ENCODE measurements at regions not wholly inside any gene's neighbourhood (a gene's known extent, or its start where the extent isn't known, plus 50 kb on each side); places are given as distances from the start of the nearest gene placed in this dataset.

DNA sequence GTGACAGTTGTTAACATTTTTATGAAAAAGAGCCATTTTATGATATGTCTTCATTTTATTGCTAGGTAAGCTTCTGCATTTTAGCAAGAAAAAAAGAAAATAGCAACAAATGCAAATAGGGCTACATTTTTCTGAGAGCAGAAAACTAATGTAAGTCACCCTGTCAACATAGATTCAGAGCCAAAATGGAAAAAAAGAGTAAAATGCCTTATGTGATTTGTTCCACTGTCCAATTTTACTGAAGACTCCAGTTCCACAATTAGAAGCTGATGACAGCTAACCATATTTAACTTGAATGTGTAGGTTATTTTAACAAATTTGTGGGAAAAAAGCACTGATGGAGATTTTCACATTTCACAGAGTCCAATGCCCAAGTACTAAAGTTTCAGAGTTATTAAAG lies 772.3 kb downstream of the FAT4 start (continued):
- TF ChIP-seq SP1 (IDR thresholded peaks at IDR 0.05; ENCODE audit: low read depth, low read length): no peak
- no peak for TF ChIP-seq MXI1 (IDR thresholded peaks at IDR 0.05; ENCODE audit: low read depth, low read length)
- TF ChIP-seq HDAC6 (IDR thresholded peaks at IDR 0.05; ENCODE audit: unreplicated experiment): no peak
- no peak for TF ChIP-seq RAD51 (IDR thresholded peaks at IDR 0.05)
- no peak for TF ChIP-seq TCF3 (IDR thresholded peaks at IDR 0.05; ENCODE audit: borderline replicate concordance, insufficient read depth, low read depth, low read length)
- no peak for TF ChIP-seq IRF4 (IDR thresholded peaks at IDR 0.05; ENCODE audit: low read depth, low read length)
- no peak for TF ChIP-seq ZNF384 (IDR thresholded peaks at IDR 0.05; ENCODE audit: borderline replicate concordance, low read depth, low read length)
- TF ChIP-seq ATF7 (IDR thresholded peaks at IDR 0.05; ENCODE audit: low read depth): no peak

DNA sequence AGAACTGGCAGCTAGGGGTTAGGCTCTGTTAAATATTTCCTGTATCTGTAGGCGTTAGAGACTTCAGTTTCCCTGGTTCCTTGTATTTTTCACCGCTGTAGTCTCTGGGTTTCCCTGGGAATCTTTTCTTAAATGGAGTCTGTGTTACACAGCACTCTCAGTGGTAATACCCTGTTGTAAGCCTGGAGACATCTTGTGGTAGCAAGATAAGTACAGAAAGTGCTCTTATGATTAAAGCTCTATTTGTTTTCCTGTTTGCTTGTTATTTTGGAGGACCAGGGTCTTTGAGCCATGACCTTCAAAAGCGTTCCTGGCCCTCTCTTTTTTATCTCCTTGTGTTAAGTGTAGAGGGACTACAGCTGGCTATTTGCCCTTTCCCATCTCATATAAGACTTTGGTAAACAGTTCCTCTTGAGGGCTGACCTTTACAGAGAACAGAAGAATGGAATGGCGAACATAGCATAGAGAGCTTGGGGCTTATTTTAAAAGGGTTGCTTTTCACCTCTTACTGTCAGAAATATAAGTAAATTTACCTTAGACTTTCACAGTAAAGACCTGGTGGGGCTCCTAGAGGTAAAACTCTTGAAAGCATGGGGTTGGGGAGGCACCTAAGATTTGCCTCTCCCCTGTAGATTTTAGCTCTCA lies 782.5 kb downstream of the FAT4 start:
- no peak for ATAC-seq
- in situ Hi-C loops (cut with MboI): no loop called here
- no peak overlapping the region for H2AFZ ChIP-seq (ENCODE audit: control insufficient read depth, low read depth, low read length)
- CTCF ChIA-PET: interaction anchor here (0.8 to 1.6 kb wide), 3 partner anchors 9 to 784 kb away, joined by 3 to 4 read pairs (median 4); no protein-coding TSS in a partner anchor
- no TSS peak for BruUV-seq (replicated peaks)
- no peaks in the 10 kb centered on the region for H4K20me1 ChIP-seq (ENCODE audit: control insufficient read depth, insufficient read depth)
- H3K36me3 ChIP-seq (ENCODE audit: control insufficient read depth in 2 of 2, insufficient read depth in 2 of 2, low read length in 1 of 2): no peaks in the 10 kb centered on the region
- RAD21 ChIA-PET (ENCODE audit: unreplicated experiment): no interaction called here
- no peak overlapping the region for H3K4me2 ChIP-seq (ENCODE audit: control insufficient read depth, insufficient read depth)
- no peak overlapping the region for H3K4me3 ChIP-seq
- no peak for FAIRE-seq
- no peaks in the 10 kb centered on the region for H3K9me3 ChIP-seq (replicated peaks; ENCODE audit: control insufficient read depth, insufficient read depth, low read length)
- H3K27me3 ChIP-seq (replicated peaks in 1 of 2; ENCODE audit: control insufficient read depth in 2 of 2, insufficient read depth in 2 of 2, low read length in 1 of 2): no peaks in the 10 kb centered on the region
- SMC1A ChIA-PET (ENCODE audit: uncharacterized antibody, unreplicated experiment): no interaction called here
- TF ChIP-seq RUNX3 (IDR thresholded peaks at IDR 0.05; ENCODE audit: low read length) (no peak), POU2F2 (IDR thresholded peaks at IDR 0.05; ENCODE audit: borderline replicate concordance, low read depth, low read length) (no peak), ZBED1 (IDR thresholded peaks at IDR 0.05; ENCODE audit: borderline replicate concordance) (no peak), IRF5 (IDR thresholded peaks at IDR 0.05; ENCODE audit: borderline replicate concordance) (no peak), SRF (IDR thresholded peaks at IDR 0.05; ENCODE audit: low read depth in 2 of 2, low read length in 2 of 2) (no peak)
- POLR2A ChIA-PET: no interaction called here
- no peak for DNase-seq (ENCODE audit: low read depth, low spot score)
- intact Hi-C loops (cut with micrococcal nuclease; ENCODE audit: unreplicated experiment): no loop called here
- H3K79me2 ChIP-seq (ENCODE audit: control insufficient read depth, insufficient read depth, low read length): no peaks in the 10 kb centered on the region
- H3K27ac ChIP-seq (ENCODE audit: control insufficient read depth, insufficient read depth): no peak overlapping the region
- H3K9ac ChIP-seq (ENCODE audit: control insufficient read depth, insufficient read depth, low read length): no peak overlapping the region
- 3% methylated on average over 4 of the region's 4 CpGs for WGBS (ENCODE audit: insufficient coverage, insufficient replicate concordance, low lambda C conversion rate, missing lambda C conversion rate)
- H3K4me1 ChIP-seq (ENCODE audit: control insufficient read depth, insufficient read depth, low read length): no peaks in the 10 kb centered on the region
